ENCODE measurements at regions not wholly inside any gene's neighbourhood (a gene's known extent, or its start where the extent isn't known, plus 50 kb on each side); places are given as distances from the start of the nearest gene placed in this dataset.

GRCh38 chr13:94851576-94851975, 139.2 kb upstream of the SOX21 start:
- no peaks in the 10 kb centered on the region for H3K9me3 ChIP-seq (ENCODE audit: insufficient read depth, low read depth, low read length)
- H3K9ac ChIP-seq (ENCODE audit: low read length) = no peak overlapping the region
- Mint-ChIP-seq H3K27me3 (ENCODE audit: low read depth, unreplicated experiment) (peaks cover under 1% of the 10 kb centered on the region), H3K9me3 (ENCODE audit: unreplicated experiment) (peaks cover 4% of the 10 kb centered on the region), H3K4me1 (ENCODE audit: low read depth, unreplicated experiment) (no peaks in the 10 kb centered on the region), H3K27ac (ENCODE audit: unreplicated experiment) (no peak overlapping the region), H3K4me3 (ENCODE audit: unreplicated experiment) (no peak overlapping the region), H3K36me3 (ENCODE audit: low read depth, unreplicated experiment) (no peaks in the 10 kb centered on the region)
- no peak overlapping the region for H2AFZ ChIP-seq (ENCODE audit: low read depth, low read length)
- no peak overlapping the region for H3K4me3 ChIP-seq (ENCODE audit: insufficient read depth, low read depth, low read length)
- H3K4me2 ChIP-seq (ENCODE audit: low read length) = no peak overlapping the region
- FAIRE-seq = no peak
- no peaks in the 10 kb centered on the region for H3K4me1 ChIP-seq (ENCODE audit: insufficient read depth, low read length)
- H3K27ac ChIP-seq (ENCODE audit: low read depth, low read length) = no peak overlapping the region
- TF ChIP-seq CTCF (IDR thresholded peaks at IDR 0.05; ENCODE audit: insufficient read depth, low read depth, low read length) (no peak), EZH2 (IDR thresholded peaks at IDR 0.05; ENCODE audit: insufficient read depth, low read length) (no peak)
- no peaks in the 10 kb centered on the region for H4K20me1 ChIP-seq (ENCODE audit: insufficient read depth, low read length)
- no peaks in the 10 kb centered on the region for H3K36me3 ChIP-seq (ENCODE audit: insufficient read depth, low read length)
- H3K27me3 ChIP-seq (ENCODE audit: insufficient read depth, low read length) = no peaks in the 10 kb centered on the region
- no peaks in the 10 kb centered on the region for H3K79me2 ChIP-seq (ENCODE audit: insufficient read depth, low read length)
- no peak for DNase-seq (ENCODE audit: low read depth)

GRCh38 chr13:94849254-94849653, 136.9 kb upstream of the SOX21 start:
- no peaks in the 10 kb centered on the region for H3K36me3 Mint-ChIP-seq (ENCODE audit: low read depth, unreplicated experiment)

More at GRCh38 chr13:94849254-94849653, 136.9 kb upstream of the SOX21 start:
- Histone ChIP-seq H3K4me3 (ENCODE audit: insufficient read depth, low read depth, low read length) (no peak overlapping the region), H3K36me3 (ENCODE audit: insufficient read depth, low read length) (no peaks in the 10 kb centered on the region), H2AFZ (ENCODE audit: low read depth, low read length) (no peak overlapping the region), H4K20me1 (ENCODE audit: insufficient read depth, low read length) (no peaks in the 10 kb centered on the region), H3K4me1 (ENCODE audit: insufficient read depth, low read length) (no peaks in the 10 kb centered on the region), H3K27ac (ENCODE audit: low read depth, low read length) (no peak overlapping the region), H3K27me3 (ENCODE audit: insufficient read depth, low read length) (no peaks in the 10 kb centered on the region), H3K9me3 (ENCODE audit: insufficient read depth, low read depth, low read length) (no peaks in the 10 kb centered on the region), H3K4me2 (ENCODE audit: low read length) (no peak overlapping the region), H3K9ac (ENCODE audit: low read length) (no peak overlapping the region), H3K79me2 (ENCODE audit: insufficient read depth, low read length) (no peaks in the 10 kb centered on the region)
- DNase-seq (ENCODE audit: low read depth) (no peak), FAIRE-seq (no peak)
- peaks cover 4% of the 10 kb centered on the region for H3K9me3 Mint-ChIP-seq (ENCODE audit: unreplicated experiment)
- no peaks in the 10 kb centered on the region for H3K27me3 Mint-ChIP-seq (ENCODE audit: low read depth, unreplicated experiment)
- H3K27ac Mint-ChIP-seq (ENCODE audit: unreplicated experiment) = no peak overlapping the region
- TF ChIP-seq CTCF (IDR thresholded peaks at IDR 0.05; ENCODE audit: insufficient read depth, low read depth, low read length) = no peak
- no peak for TF ChIP-seq EZH2 (IDR thresholded peaks at IDR 0.05; ENCODE audit: insufficient read depth, low read length)
- no peak overlapping the region for H3K4me3 Mint-ChIP-seq (ENCODE audit: unreplicated experiment)
- no peaks in the 10 kb centered on the region for H3K4me1 Mint-ChIP-seq (ENCODE audit: low read depth, unreplicated experiment)
